ENCODE measurements at regions not wholly inside any gene's neighbourhood (a gene's known extent, or its start where the extent isn't known, plus 50 kb on each side); places are given as distances from the start of the nearest gene placed in this dataset.

- Histone ChIP-seq H3K4me2 (ENCODE audit: control insufficient read depth, extremely low read depth, insufficient read depth, low read depth, low read length) (no peak overlapping the region), H3K27ac (ENCODE audit: control insufficient read depth, insufficient read depth, low read length) (no peak overlapping the region), H3K4me1 (ENCODE audit: control insufficient read depth, extremely low read depth, insufficient read depth, low read length) (no peaks in the 10 kb centered on the region), H3K9me1 (ENCODE audit: control insufficient read depth, extremely low read depth, insufficient read depth, low read length) (no peaks in the 10 kb centered on the region), H3K79me2 (ENCODE audit: control insufficient read depth, insufficient read depth, low read length) (no peaks in the 10 kb centered on the region), H3K9ac (ENCODE audit: control insufficient read depth, extremely low read depth, insufficient read depth, low read length) (no peak overlapping the region), H2AFZ (ENCODE audit: control insufficient read depth, low read length) (no peak overlapping the region), H3K36me3 (ENCODE audit: control insufficient read depth in 2 of 2, extremely low read depth in 1 of 2, insufficient read depth in 2 of 2, low read length in 2 of 2) (no peaks in the 10 kb centered on the region), H3K27me3 (ENCODE audit: control insufficient read depth, extremely low read depth, insufficient read depth, low read length) (no peaks in the 10 kb centered on the region), H3K4me3 (ENCODE audit: control insufficient read depth in 2 of 3, extremely low read depth in 1 of 3, insufficient read depth in 2 of 3, low read depth in 1 of 3, low read length in 3 of 3) (no peak overlapping the region), H4K20me1 (ENCODE audit: control insufficient read depth, extremely low read depth, insufficient read depth, low read length) (no peaks in the 10 kb centered on the region), H3K9me3 (ENCODE audit: control insufficient read depth, low read depth, low read length) (no peaks in the 10 kb centered on the region)
- dilution Hi-C loops (cut with MboI; ENCODE audit: extremely low pct_ligation_motif_present, low sequenced_read_pairs): no loop called here
- no peak for FAIRE-seq
- TF ChIP-seq CTCF (optimal IDR thresholded peaks at IDR 0.05 in 1 of 3, IDR thresholded peaks at IDR 0.05 in 1 of 3, conservative IDR thresholded peaks at IDR 0.05 in 1 of 3; ENCODE audit: extremely low read depth in 1 of 3, insufficient read depth in 2 of 3, low read length in 3 of 3) (peak in 2 of 3 experiments; percentile 11 to 25), EZH2 (IDR thresholded peaks at IDR 0.05; ENCODE audit: low read length) (no peak)
- no peak for DNase-seq (ENCODE audit: low read depth, low spot score)
Measured at GRCh38 chr19:40933025-40933424, 51.0 kb upstream of the CYP2A7 start.

- no peak for FAIRE-seq
- H3K9ac ChIP-seq (ENCODE audit: control insufficient read depth, extremely low read depth, insufficient read depth, low read length): no peak overlapping the region
Measured at GRCh38 chr19:40932008-40932959, 50.3 kb upstream of the CYP2A7 start.

More at GRCh38 chr19:40932008-40932959, 50.3 kb upstream of the CYP2A7 start:
- no peak overlapping the region for H3K27ac ChIP-seq (ENCODE audit: control insufficient read depth, insufficient read depth, low read length)
- H3K4me3 ChIP-seq (ENCODE audit: control insufficient read depth in 2 of 3, extremely low read depth in 1 of 3, insufficient read depth in 2 of 3, low read depth in 1 of 3, low read length in 3 of 3): no peak overlapping the region
- H3K4me1 ChIP-seq (ENCODE audit: control insufficient read depth, extremely low read depth, insufficient read depth, low read length): no peaks in the 10 kb centered on the region
- no peaks in the 10 kb centered on the region for H3K36me3 ChIP-seq (ENCODE audit: control insufficient read depth in 2 of 2, extremely low read depth in 1 of 2, insufficient read depth in 2 of 2, low read length in 2 of 2)
- DNase-seq (ENCODE audit: low read depth, low spot score): no peak
- H3K4me2 ChIP-seq (ENCODE audit: control insufficient read depth, extremely low read depth, insufficient read depth, low read depth, low read length): no peak overlapping the region
- no peaks in the 10 kb centered on the region for H3K27me3 ChIP-seq (ENCODE audit: control insufficient read depth, extremely low read depth, insufficient read depth, low read length)
- H3K79me2 ChIP-seq (ENCODE audit: control insufficient read depth, insufficient read depth, low read length): no peaks in the 10 kb centered on the region
- no peaks in the 10 kb centered on the region for H3K9me3 ChIP-seq (ENCODE audit: control insufficient read depth, low read depth, low read length)
- TF ChIP-seq CTCF (optimal IDR thresholded peaks at IDR 0.05 in 1 of 3, IDR thresholded peaks at IDR 0.05 in 1 of 3, conservative IDR thresholded peaks at IDR 0.05 in 1 of 3; ENCODE audit: extremely low read depth in 1 of 3, insufficient read depth in 2 of 3, low read length in 3 of 3): no peak
- dilution Hi-C loops (cut with MboI; ENCODE audit: extremely low pct_ligation_motif_present, low sequenced_read_pairs): no loop called here
- H4K20me1 ChIP-seq (ENCODE audit: control insufficient read depth, extremely low read depth, insufficient read depth, low read length): no peaks in the 10 kb centered on the region
- H2AFZ ChIP-seq (ENCODE audit: control insufficient read depth, low read length): no peak overlapping the region
- H3K9me1 ChIP-seq (ENCODE audit: control insufficient read depth, extremely low read depth, insufficient read depth, low read length): no peaks in the 10 kb centered on the region

Measured in keratinocyte (primary cell).